NCI-H446 treated with DMSO at 0.1 percent for 48 hours (cell line): ENCODE measurements at regions not wholly inside any gene's neighbourhood (a gene's known extent, or its start where the extent isn't known, plus 50 kb on each side); places are given as distances from the start of the nearest gene placed in this dataset.
"Not testable (repeated sequence)": the region's sequence is repeated elsewhere in the genome, so short reads cannot be mapped to it uniquely, and the experiment has no call there.

Experiments used
- DNase-seq: peaks from one replicate; lab custom pipeline; 2025; lab: John Stamatoyannopoulos, UW

DNA sequence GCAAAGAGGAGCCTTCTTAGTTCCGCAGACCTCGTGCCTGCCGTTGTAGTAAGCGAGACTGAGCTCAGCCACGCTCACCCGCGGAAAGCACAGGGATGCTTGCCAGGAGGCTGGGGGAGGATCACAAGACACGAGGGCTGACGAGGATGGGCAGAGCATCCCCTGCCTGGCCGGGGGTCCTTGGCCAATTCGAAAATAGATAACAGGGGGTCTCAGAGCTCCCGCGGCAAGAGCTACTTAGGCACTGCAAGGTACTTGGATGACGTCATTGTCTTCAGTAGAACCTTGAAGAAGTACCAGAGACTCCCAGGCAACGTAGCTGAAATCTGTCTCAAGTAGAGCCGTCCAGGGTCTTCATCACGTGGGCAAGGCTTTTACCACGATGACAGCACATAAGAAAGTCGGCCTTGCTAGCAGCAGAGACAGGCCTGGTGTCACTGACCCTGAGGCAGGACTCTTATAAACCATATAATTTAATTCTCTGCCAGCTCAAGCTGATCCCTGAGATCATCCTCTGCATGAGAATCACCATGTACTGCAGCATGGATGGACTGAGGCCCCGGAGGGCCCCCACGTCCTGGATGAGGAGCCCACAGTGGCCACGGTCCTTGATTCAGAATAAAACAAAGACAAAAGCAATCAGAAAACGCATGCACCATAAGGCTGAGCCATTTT is 81.9 kb downstream of the TMEM18 start:
- DNase-seq, result no peak

DNA sequence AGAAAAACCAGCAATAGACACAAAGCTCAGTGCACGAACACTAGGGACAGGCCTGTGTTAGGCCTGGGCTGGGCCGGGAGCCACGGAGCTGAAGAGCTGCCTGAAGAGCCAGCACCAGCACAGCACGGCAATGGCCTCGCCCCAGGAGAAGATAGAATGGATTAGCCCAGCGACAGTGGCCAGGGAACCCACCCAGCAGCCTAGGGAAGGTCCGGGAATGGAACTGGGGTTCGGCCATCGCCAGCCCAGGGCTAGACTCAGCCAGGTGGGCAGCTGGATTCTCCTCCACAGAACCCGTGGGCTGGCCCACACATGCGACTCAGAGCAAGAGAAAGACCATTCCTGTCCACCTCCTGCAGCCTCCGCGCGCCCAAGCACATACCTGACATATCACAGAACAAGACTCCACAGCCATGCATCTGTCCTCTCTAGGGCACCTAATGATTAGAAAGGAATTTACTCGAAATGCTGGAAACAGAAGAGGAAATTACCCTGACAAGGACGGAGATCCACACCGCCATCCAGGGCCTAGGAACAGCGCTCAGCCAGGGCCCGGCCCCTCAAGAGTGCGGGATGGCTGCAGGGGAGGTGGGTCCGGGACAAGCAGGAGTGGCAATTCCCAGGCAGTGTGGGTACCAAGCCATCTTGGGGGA is 82.8 kb downstream of the TMEM18 start:
- no peak for DNase-seq

GRCh38 chr2:593356-594026 is 83.7 kb downstream of the TMEM18 start:
- no peak for DNase-seq

GRCh38 chr2:592737-593136 is 84.5 kb downstream of the TMEM18 start:
- no peak for DNase-seq

DNA sequence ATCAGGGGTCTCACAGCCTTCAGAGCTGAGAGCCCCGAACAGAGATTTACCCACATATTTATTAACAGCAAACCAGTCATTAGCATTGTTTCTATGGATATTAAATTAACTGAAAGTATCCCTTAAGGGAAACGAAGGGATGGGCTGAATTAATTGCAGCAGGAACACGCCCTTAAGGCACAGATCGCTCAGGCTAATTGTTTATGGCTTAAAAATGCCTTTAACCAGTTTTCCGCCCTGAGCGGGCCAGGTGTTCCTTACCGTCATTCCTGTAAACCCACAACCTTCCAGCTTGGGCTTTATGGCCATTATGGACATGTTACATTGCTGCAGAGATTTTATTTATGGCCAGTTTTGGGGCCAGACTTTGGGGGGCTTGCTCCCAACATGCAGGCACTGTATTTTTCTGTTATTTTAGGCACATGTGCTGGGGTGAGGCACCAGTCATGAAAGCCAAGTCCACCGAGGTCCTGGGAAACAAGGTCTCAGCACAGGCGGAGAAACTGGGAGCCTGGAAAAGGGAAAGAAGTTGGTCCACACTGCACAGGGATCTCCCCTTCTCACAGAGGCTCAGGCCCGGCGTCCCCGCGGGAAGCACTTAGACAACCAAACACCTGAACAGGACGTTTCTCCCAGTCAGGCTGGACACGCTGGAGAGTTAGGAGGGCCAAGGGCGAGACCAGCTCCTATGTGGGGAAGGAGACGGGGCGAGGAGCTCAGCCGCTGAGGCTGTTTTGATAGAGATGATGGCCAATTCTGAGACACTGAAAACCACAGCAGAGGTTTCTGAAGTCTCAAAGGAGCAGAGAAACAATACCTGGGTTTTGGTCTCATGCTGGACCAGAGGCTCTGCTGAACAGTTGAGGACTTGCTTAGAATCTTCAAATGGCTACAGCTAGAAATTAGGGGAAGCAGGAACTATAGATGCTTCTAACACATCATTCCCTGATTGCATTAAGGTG is 86.7 kb downstream of the TMEM18 start:
- DNase-seq, result no peak

GRCh38 chr2:589281-590130 is 87.7 kb downstream of the TMEM18 start:
- no peak for DNase-seq

DNA sequence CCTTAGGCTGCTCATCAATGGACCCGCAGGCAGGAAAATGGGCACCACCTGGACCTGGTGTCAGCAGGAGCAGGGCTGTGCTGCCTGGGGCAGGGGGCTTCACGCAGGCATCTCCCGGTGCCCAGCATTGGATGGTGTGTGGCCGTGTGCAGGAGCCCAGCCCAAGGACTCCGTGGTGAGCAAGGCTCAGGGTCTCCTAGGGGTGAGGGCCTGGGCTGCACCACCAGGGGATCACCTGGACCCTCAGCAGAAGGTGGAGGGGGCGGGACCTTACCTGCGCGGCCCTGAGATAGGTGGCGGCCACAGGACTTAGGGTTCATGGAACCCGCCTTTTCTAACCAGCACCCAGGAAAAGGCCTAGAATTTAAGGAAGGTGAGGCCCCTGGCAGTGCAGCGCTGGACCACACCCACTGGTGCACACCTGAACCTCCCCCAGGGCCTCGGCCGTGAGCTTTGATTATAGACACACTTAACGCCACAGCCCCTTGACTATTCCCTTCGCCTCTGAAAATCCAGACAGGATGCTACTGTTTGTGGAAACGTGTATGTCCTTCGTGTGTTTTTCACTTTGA is 89.0 kb downstream of the TMEM18 start:
- no peak for DNase-seq

GRCh38 chr2:587087-587960 is 89.9 kb downstream of the TMEM18 start:
- DNase-seq, result no peak

DNA sequence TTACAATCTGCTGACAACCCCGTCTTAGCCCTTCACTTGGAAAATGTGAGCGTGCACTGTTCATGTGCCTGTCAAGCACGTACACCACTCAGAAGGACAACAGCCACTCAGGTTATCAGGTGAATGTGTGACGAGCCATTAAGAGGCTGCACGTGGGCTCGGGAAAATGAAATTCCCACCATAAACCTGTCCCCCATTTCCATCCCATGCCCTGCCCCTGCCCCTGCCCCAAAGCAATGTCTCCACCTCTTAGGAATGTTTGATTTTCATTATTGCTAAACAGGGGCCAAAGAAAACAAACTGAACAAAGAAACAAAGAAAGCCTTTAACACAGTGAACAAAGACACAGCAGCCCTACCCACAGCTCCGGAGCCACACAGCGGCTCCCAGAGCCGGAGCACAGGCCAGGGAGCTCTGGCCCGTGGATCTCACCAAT is 90.5 kb downstream of the TMEM18 start:
- DNase-seq, result no peak

- no peak for DNase-seq
These were observed 92.1 kb downstream of the TMEM18 start for GRCh38 chr2:584863-585823.

GRCh38 chr2:583666-584065 is 93.5 kb downstream of the TMEM18 start:
- no peak for DNase-seq

- DNase-seq, result no peak
These were observed 94.2 kb downstream of the TMEM18 start for GRCh38 chr2:582792-583528.

DNA sequence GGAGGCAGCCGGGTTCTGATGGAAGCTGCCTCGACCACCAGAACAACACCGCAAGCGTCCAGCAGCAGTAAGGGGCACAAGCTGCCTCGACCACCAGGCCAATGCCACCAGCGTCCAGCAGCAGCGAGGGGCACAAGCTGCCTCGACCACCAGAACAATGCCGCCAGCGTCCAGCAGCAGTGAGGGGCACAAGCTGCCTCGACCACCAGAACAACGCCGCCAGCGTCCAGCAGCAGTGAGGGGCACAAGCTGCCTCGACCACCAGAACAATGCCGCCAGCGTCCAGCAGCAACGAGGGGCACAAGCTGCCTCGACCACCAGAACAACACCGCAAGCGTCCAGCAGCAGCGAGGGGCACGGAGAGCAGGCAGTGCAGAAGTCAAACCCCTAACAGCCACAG is 94.9 kb downstream of the TMEM18 start:
- DNase-seq, result not testable (repeated sequence)

- DNase-seq, result no peak
These were observed 97.2 kb downstream of the TMEM18 start for GRCh38 chr2:579961-580360.

DNA sequence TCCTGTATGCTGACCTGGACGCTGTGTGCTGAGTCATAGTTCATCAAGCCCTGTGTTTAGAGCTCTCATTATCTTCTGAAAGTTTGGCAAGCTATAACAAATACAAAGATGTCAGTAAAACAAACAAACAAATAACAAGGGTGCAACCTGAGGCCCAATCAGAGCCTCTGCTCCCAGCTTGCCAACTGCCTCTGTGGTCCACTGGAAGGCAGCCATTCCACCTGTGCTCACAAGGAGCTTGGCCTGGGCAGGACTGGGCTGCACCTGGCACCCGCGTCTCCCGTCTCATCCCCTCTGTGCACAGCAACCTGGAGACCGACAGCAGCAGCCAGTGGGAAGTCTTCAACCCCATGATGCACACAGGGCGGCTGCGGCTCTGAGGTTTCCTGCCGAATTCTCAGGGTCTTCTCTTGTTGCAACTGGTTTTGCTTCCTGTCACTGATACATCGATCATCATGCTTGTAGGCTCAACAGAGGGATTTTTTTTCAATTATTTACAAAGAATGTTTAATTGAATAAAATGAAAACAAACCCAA is 97.8 kb downstream of the TMEM18 start:
- DNase-seq, result no peak

GRCh38 chr2:576292-576691 is 100.9 kb downstream of the TMEM18 start:
- DNase-seq, result no peak

- DNase-seq, result no peak
These were observed 101.4 kb downstream of the TMEM18 start for GRCh38 chr2:575727-576236.
